K562 (cell line): ENCODE measurements at regions not wholly inside any gene's neighbourhood (a gene's known extent, or its start where the extent isn't known, plus 50 kb on each side); places are given as distances from the start of the nearest gene placed in this dataset.

Experiments
- CTCF ChIP-seq, 3 experiments: IDR thresholded peaks in 2 of 3; conservative IDR thresholded peaks in 1 of 3; 2 replicates each; pipeline ENCODE4 v1.5.1; 2011 to 2012; ENCODE audit warnings: low read length in 3 of 3, mild to moderate bottlenecking in 3 of 3, control low read depth in 2 of 3, improper control_type of control experiment in 1 of 3, inconsistent platforms in 1 of 3, low read depth in 1 of 3, mixed read lengths in 1 of 3, moderate library complexity in 1 of 3; ENCODE audit not compliant: insufficient read depth in 2 of 3
- NFIC ChIP-seq: fragments of 450-650 bp; IDR thresholded peaks from 2 replicates; pipeline ENCODE4 v1.6.1; 2017; ENCODE audit warnings: mild to moderate bottlenecking, inconsistent platforms
- ZBTB17 ChIP-seq: fragments of 450-650 bp; formaldehyde crosslinking; IDR thresholded peaks from 2 replicates; pipeline ENCODE4 v1.4.0; 2020; ENCODE audit warnings: mild to moderate bottlenecking
- ZKSCAN1 ChIP-seq: fragments of 150-350 bp; IDR thresholded peaks from 2 replicates; pipeline ENCODE4 v1.6.1; 2016; ENCODE audit warnings: low read depth, low read length

- TF ChIP-seq ZKSCAN1 (no peak), CTCF (IDR thresholded peaks at IDR 0.05 in 2 of 3, conservative IDR thresholded peaks at IDR 0.05 in 1 of 3; ENCODE audit: insufficient read depth in 2 of 3, low read depth in 1 of 3, low read length in 3 of 3) (no peak), NFIC (no peak), ZBTB17 (CRISPR knock-in tag) (no peak)
Observed at GRCh38 chr13:62932256-62932883, 1516.7 kb upstream of the PCDH20 start.
